NCI-H128 (cell line): ENCODE measurements at regions not wholly inside any gene's neighbourhood (a gene's known extent, or its start where the extent isn't known, plus 50 kb on each side); places are given as distances from the start of the nearest gene placed in this dataset.
"Not testable (repeated sequence)": the region's sequence is repeated elsewhere in the genome, so short reads cannot be mapped to it uniquely, and the experiment has no call there.

Experiments
- DNase-seq: peaks from one replicate; lab custom pipeline; 2025; ENCODE audit not compliant: unreplicated experiment; lab: John Stamatoyannopoulos, UW

- DNase-seq, result no peak
Measured at GRCh38 chr4:66482186-66482585, 811.9 kb upstream of the EPHA5 start.

DNA sequence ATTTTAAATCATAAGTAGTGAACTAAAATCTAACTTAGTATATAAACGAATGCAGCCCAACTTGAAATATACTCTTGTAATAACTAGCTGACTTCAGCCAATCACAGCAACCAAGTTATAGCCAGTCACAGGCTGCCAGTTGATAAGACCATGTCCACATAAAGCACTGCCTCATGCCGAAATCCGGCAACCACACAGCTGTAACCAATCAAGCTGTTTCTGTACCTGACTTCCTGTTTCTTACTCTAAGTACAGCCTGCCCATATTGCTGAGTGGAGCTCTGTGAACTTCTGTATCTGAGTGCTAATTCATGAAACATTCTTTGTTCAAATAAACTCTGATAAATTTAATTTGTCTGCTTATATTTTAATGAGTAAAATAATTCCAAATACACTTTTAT lies 805.3 kb upstream of the EPHA5 start:
- no peak for DNase-seq

GRCh38 chr4:66465111-66465510 lies 794.8 kb upstream of the EPHA5 start:
- DNase-seq, result no peak

GRCh38 chr4:66462890-66463289 lies 792.6 kb upstream of the EPHA5 start:
- not testable (repeated sequence) for DNase-seq

GRCh38 chr4:66451741-66452140 lies 781.5 kb upstream of the EPHA5 start:
- DNase-seq, result no peak

- DNase-seq, result no peak
Measured at GRCh38 chr4:66443008-66443407, 772.7 kb upstream of the EPHA5 start.

DNA sequence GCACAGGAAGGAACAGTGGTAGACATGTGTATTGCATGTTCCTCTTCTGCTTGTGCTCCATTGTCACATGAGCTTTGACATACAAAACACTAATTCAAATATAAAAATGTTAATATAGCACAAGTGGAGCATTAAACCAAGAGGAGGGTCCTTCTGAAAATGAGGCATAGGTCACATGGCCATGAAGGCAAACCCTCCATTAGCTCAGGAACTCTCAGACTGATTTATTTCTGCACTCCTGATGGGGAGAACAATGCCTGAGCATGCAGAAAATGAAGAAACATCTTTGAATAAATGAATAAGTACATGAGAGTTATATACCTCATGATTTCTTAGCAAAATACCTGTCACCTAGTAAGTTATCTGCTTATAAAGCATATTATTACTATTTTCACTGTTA lies 769.2 kb upstream of the EPHA5 start:
- no peak for DNase-seq

DNA sequence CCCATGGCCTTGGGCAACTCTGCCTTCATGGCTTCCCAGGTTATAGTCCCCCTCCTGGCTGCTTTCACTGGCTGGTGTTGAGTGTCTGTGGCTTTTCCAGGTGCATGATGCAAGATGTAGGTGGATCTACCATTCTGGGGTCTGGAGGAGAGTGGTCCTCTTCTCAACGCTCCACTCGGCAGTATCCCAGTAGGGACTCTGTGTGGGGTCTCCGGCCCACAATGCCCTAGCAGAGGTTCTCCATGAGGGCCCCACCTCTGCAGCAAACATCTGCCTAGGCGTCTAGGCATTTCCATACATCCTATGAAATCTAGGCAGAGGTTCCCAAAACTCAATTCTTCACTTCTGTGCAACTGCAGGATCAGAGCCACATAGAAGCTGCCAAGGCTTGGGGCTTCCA lies 763.4 kb upstream of the EPHA5 start:
- DNase-seq, result no peak

- no peak for DNase-seq
Measured at GRCh38 chr4:66430856-66431255, 760.6 kb upstream of the EPHA5 start.

- DNase-seq, result no peak
Measured at GRCh38 chr4:66429276-66429675, 759.0 kb upstream of the EPHA5 start.

GRCh38 chr4:66416425-66416824 lies 746.1 kb upstream of the EPHA5 start:
- DNase-seq, result no peak

DNA sequence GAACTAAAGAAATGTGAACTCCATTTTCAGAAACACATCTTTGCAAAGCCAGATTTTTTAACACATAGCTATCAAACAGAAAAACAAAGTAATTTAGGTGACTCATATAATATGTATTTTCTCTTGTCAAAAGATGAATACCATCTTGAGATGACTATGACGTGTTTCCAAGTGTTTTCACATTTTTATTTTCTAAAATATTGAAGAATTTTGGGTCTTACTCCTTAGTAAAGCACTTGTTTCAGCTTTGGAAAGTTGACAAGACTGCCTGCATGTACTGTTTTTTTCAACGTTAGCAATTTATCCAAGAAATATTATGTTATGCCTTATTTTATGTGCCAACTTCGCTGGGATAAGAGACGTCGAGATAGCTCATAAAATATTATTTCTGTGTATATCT lies 733.9 kb upstream of the EPHA5 start:
- no peak for DNase-seq

- DNase-seq, result no peak
Measured at GRCh38 chr4:66376921-66377320, 706.6 kb upstream of the EPHA5 start.

GRCh38 chr4:66376396-66376795 lies 706.1 kb upstream of the EPHA5 start:
- no peak for DNase-seq

DNA sequence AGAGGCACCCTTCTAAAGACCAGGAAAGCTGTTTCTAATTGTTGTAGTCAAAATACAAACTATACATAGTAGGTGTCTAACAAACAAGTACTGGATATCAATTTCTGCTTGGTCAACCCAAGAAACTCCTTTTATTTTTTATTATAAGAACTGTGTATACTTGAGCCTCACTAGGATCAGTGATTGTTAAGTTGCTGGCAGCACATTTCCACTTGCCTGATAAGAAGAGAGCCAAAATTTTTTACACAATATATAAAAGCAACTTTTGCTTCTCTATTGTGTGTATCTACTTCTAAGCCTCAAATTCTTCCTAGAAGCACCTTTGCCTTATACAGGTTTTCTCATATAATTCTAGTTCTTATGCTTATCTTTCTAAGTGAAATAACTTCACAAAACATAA lies 703.0 kb upstream of the EPHA5 start:
- DNase-seq, result no peak

- DNase-seq, result no peak
Measured at GRCh38 chr4:66372706-66373105, 702.4 kb upstream of the EPHA5 start.

DNA sequence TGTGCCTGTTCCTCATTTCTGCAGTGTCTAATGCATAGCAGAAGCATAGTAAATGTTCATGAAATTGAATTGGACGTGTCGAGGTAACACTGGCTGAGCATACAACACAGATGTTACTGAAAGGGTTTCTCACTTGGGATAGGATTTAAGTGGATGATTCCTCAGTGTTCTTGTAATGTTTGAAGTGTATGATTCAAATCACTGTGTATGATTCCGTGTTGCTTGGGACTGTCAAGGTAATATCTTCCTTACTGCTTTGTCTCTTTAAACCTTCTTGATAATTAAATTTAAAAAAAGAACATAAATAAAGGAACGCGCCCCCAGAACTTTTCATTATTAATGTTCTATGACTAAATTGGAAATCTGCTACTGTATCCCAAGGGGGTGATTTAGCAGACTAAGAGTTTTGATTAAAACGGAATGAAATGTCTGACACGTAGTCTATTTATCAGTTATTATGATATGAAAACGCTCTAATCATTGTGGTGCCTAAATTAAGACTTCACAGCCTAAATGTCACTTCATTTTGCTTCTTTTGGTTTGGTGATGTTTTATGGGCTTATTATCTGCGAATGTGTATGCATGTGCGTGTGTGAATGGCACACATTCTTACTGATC lies 696.9 kb upstream of the EPHA5 start:
- DNase-seq, result no peak

GRCh38 chr4:66360395-66360794 lies 690.1 kb upstream of the EPHA5 start:
- not testable (repeated sequence) for DNase-seq

DNA sequence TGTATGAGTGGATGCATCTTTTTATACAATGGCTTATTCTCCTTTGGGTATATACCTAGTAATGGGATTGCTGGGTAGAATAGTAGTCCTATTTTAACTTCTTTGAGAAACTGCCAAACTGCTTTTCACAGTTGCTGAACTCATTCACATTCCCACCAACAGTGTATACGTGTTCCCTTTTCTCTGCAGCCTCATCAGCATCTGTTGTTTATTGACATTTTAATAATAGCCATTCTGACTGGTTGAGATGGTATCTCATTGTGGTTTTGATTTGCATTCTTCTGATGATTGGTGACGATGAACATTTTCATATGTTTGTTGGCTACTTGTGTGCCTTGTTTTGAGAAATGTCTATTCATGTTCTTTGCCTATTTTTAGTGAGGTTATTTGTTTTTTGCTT lies 687.0 kb upstream of the EPHA5 start:
- no peak for DNase-seq

DNA sequence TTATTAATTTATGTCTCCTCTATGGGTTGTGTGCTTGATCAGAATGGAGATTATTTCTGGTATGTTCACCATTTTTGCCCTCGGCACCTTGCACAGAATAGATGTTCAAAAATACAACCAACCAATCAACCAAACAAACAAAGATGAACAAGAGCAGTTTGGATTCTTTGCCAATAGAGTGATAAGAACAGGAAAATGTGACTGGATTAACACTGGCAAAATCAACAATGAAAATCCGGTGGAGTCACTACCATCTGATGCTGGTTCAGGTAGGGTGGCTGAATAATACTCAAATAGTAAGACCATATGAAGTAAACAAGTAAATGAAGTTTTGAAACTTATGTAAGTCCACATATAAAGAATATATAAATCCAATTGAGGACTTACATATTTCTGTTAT lies 685.0 kb upstream of the EPHA5 start:
- DNase-seq, result no peak

DNA sequence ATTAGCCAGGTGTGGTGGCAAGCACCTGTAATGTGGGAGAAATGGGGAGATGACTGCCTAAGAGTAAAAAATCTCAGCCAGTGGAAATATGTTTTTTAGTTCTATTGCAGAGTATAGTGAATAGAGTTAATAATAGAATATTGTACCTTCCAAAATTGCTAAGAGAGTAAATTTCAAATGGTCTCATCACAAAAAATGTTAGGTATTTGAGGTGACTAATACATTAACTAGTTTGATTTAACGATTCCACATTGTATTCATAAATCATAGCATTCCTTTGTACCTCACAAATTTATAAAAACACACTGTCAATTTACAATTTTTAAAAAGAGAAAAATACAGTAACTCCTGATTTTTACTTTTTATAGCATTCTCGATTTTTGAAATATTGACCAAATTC lies 681.5 kb upstream of the EPHA5 start:
- DNase-seq, result no peak

- no peak for DNase-seq
Measured at GRCh38 chr4:66340286-66340893, 670.1 kb upstream of the EPHA5 start.

- DNase-seq, result no peak
Measured at GRCh38 chr4:66339007-66339406, 668.7 kb upstream of the EPHA5 start.
